A549 (cell line): ENCODE measurements at regions not wholly inside any gene's neighbourhood (a gene's known extent, or its start where the extent isn't known, plus 50 kb on each side); places are given as distances from the start of the nearest gene placed in this dataset.

Source experiments
- BHLHE40 ChIP-seq: IDR thresholded peaks from 2 replicates; pipeline ENCODE4 v1.6.1; 2012; ENCODE audit warnings: low read depth, low read length, inconsistent platforms
- CTCF ChIP-seq: fragments of >200 bp; sonication (Bioruptor Twin); formaldehyde crosslinking; IDR thresholded peaks from 3 replicates; pipeline ENCODE4 v1.5.1; 2016
- JUN ChIP-seq, 2 experiments: fragments of >200 bp; sonication (Bioruptor Twin); formaldehyde crosslinking; IDR thresholded peaks; 2 replicates in 1 of 2; 3 replicates in 1 of 2; pipeline ENCODE4 v1.6.1; 2016 to 2017
- JUNB ChIP-seq: fragments of >200 bp; sonication (Bioruptor Twin); formaldehyde crosslinking; IDR thresholded peaks from 2 replicates; pipeline ENCODE4 v1.6.1; 2016
- MAX ChIP-seq: IDR thresholded peaks from 2 replicates; pipeline ENCODE4 v1.6.1; 2012
- NFE2L2 ChIP-seq: fragments of 150-350 bp; conservative IDR thresholded peaks from 2 replicates; pipeline ENCODE4 v1.6.1; 2014; ENCODE audit warnings: low read length
- POLR2A ChIP-seq: IDR thresholded peaks from 2 replicates; pipeline ENCODE4 v1.6.1; 2012; ENCODE audit warnings: mild to moderate bottlenecking, low read length

GRCh38 chrX:115387327-115387726 lies 97.8 kb downstream of the LUZP4 start:
- no peak for TF ChIP-seq CTCF
- no peak for TF ChIP-seq BHLHE40
- TF ChIP-seq JUNB = no peak
- no peak for TF ChIP-seq POLR2A
- no peak for TF ChIP-seq NFE2L2
- no peak for TF ChIP-seq MAX
- TF ChIP-seq JUN (IDR thresholded peaks at IDR 0.05) = no peak
